Neural cell (in vitro differentiated cells): ENCODE measurements at regions not wholly inside any gene's neighbourhood (a gene's known extent, or its start where the extent isn't known, plus 50 kb on each side); places are given as distances from the start of the nearest gene placed in this dataset.

ENCODE experiments used
- H2AFZ ChIP-seq: fragments of 200-600, 300-800 bp; sonication (generic), shearing (Covaris generic); 2 replicates; pipeline ENCODE4 v1.6.0; 2014; ENCODE audit warnings: low read depth, mild to moderate bottlenecking, antibody characterized with exemption, low read length, moderate library complexity
- H3F3A ChIP-seq: fragments of 200-600 bp; shearing (Covaris generic); 2 replicates; pipeline ENCODE4 v1.6.1; 2016; ENCODE audit warnings: mild to moderate bottlenecking, moderate library complexity, mixed read lengths, antibody characterized with exemption, low read length; ENCODE audit not compliant: insufficient read depth, poor library complexity, severe bottlenecking
- H3K27ac ChIP-seq: fragments of 200-600, 300-800 bp; sonication (generic), shearing (Covaris generic); 2 replicates; pipeline ENCODE4 v1.5.1; 2014; ENCODE audit warnings: mild to moderate bottlenecking, low read length, moderate library complexity
- H3K27me3 ChIP-seq: fragments of 300-800, 200-600 bp; sonication (generic), shearing (Covaris generic); 2 replicates; pipeline ENCODE4 v1.6.0; 2014; ENCODE audit warnings: mild to moderate bottlenecking, low read depth, low read length, moderate library complexity; ENCODE audit not compliant: insufficient read depth
- H3K36me3 ChIP-seq: fragments of 300-800, 200-600 bp; sonication (generic), shearing (Covaris generic); 2 replicates; pipeline ENCODE4 v1.5.1; 2014; ENCODE audit warnings: mild to moderate bottlenecking, antibody characterized with exemption, low read length, moderate library complexity; ENCODE audit not compliant: insufficient read depth
- H3K4me2 ChIP-seq: fragments of 300-800, 200-600 bp; sonication (generic), shearing (Covaris generic); 2 replicates; pipeline ENCODE4 v1.6.0; 2014; ENCODE audit warnings: mild to moderate bottlenecking, low read length
- H3K4me3 ChIP-seq: fragments of 300-800, 200-600 bp; sonication (generic), shearing (Covaris generic); 2 replicates; pipeline ENCODE4 v1.5.1; 2014; ENCODE audit warnings: mild to moderate bottlenecking, low read length, moderate library complexity
- H3K79me2 ChIP-seq: fragments of 200-600 bp; shearing (Covaris generic); replicated peaks from 2 replicates; pipeline ENCODE4 v1.6.0; 2014; ENCODE audit warnings: mild to moderate bottlenecking, low read length, moderate library complexity; ENCODE audit not compliant: insufficient read depth
- H3K9ac ChIP-seq: fragments of 300-800, 200-600 bp; sonication (generic), shearing (Covaris generic); 2 replicates; pipeline ENCODE4 v1.6.1; 2016; ENCODE audit warnings: mild to moderate bottlenecking, low read length, mixed read lengths
- H3K9me2 ChIP-seq: fragments of 200-600 bp; shearing (Covaris generic); 2 replicates; pipeline ENCODE4 v1.6.1; 2016; ENCODE audit warnings: mild to moderate bottlenecking, low read length, mixed read lengths; ENCODE audit not compliant: insufficient read depth
- H3K9me3 ChIP-seq: fragments of 200-600, 300-800 bp; sonication (generic), shearing (Covaris generic); 2 replicates; pipeline ENCODE4 v1.6.1; 2016; ENCODE audit warnings: mild to moderate bottlenecking, mixed run types, low read length, moderate library complexity, mixed read lengths
- H4K20me1 ChIP-seq: fragments of 200-600 bp; shearing (Covaris generic); 2 replicates; pipeline ENCODE4 v1.6.1; 2016; ENCODE audit warnings: mild to moderate bottlenecking, mixed run types; ENCODE audit not compliant: insufficient read depth
- EP300 ChIP-seq: fragments of 450-650 bp; conservative IDR thresholded peaks from 2 replicates; pipeline ENCODE4 v1.6.1; 2014; ENCODE audit warnings: antibody characterized with exemption, mild to moderate bottlenecking, moderate library complexity; ENCODE audit not compliant: poor library complexity, severe bottlenecking
- EZH2 ChIP-seq: fragments of 200-600, 300-800 bp; shearing (Covaris generic), sonication (generic); IDR thresholded peaks from 2 replicates; pipeline ENCODE4 v1.6.1; 2014; ENCODE audit warnings: antibody characterized with exemption, low read length, borderline replicate concordance, mild to moderate bottlenecking; ENCODE audit not compliant: insufficient read depth, poor library complexity, severe bottlenecking
- MXI1 ChIP-seq: fragments of 450-650 bp; conservative IDR thresholded peaks from 2 replicates; pipeline ENCODE4 v1.6.1; 2014; ENCODE audit warnings: antibody characterized with exemption, mild to moderate bottlenecking; ENCODE audit not compliant: poor library complexity, severe bottlenecking
- POLR2AphosphoS5 ChIP-seq: IDR thresholded peaks from 2 replicates; pipeline ENCODE4 v1.6.1; 2012
- RAD21 ChIP-seq: fragments of 450-650 bp; conservative IDR thresholded peaks from 2 replicates; pipeline ENCODE4 v1.6.1; 2014; ENCODE audit warnings: antibody characterized with exemption, mild to moderate bottlenecking, moderate library complexity
- REST ChIP-seq: IDR thresholded peaks from 2 replicates; pipeline ENCODE4 v1.6.1; 2012; ENCODE audit warnings: borderline replicate concordance
- SMC3 ChIP-seq: fragments of 450-650 bp; conservative IDR thresholded peaks from 2 replicates; pipeline ENCODE4 v1.6.1; 2014; ENCODE audit warnings: antibody characterized with exemption, mild to moderate bottlenecking, moderate library complexity; ENCODE audit not compliant: poor library complexity
- TAF1 ChIP-seq: IDR thresholded peaks from 2 replicates; pipeline ENCODE4 v1.6.1; 2012; ENCODE audit warnings: low read depth
- TF ChIP-seq, protein P1 (sequence below): fragments of 450-650 bp; IDR thresholded peaks from 2 replicates; pipeline ENCODE4 v1.5.1; 2014; ENCODE audit warnings: antibody characterized with exemption, mild to moderate bottlenecking, moderate library complexity; ENCODE audit not compliant: poor library complexity, severe bottlenecking

- H3K36me3 ChIP-seq, result no peaks in the 10 kb centered on the region
- H3K27me3 ChIP-seq, result no peaks in the 10 kb centered on the region
- H3K79me2 ChIP-seq, result no peaks in the 10 kb centered on the region
- H4K20me1 ChIP-seq, result no peaks in the 10 kb centered on the region
- H3K4me2 ChIP-seq, result no peak overlapping the region
- H3K9me3 ChIP-seq, result no peaks in the 10 kb centered on the region
- no peaks in the 10 kb centered on the region for H3K9me2 ChIP-seq
- H2AFZ ChIP-seq, result no peak overlapping the region
- H3F3A ChIP-seq, result no peaks in the 10 kb centered on the region
- TF ChIP-seq REST, result no peak
- TF ChIP-seq POLR2AphosphoS5, result no peak
- TF ChIP-seq, protein P1, sequence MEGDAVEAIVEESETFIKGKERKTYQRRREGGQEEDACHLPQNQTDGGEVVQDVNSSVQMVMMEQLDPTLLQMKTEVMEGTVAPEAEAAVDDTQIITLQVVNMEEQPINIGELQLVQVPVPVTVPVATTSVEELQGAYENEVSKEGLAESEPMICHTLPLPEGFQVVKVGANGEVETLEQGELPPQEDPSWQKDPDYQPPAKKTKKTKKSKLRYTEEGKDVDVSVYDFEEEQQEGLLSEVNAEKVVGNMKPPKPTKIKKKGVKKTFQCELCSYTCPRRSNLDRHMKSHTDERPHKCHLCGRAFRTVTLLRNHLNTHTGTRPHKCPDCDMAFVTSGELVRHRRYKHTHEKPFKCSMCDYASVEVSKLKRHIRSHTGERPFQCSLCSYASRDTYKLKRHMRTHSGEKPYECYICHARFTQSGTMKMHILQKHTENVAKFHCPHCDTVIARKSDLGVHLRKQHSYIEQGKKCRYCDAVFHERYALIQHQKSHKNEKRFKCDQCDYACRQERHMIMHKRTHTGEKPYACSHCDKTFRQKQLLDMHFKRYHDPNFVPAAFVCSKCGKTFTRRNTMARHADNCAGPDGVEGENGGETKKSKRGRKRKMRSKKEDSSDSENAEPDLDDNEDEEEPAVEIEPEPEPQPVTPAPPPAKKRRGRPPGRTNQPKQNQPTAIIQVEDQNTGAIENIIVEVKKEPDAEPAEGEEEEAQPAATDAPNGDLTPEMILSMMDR, result no peak
- TF ChIP-seq EP300, result no peak
- TF ChIP-seq TAF1, result no peak
- TF ChIP-seq MXI1, result no peak
- TF ChIP-seq EZH2, result no peak
- no peak for TF ChIP-seq SMC3
- TF ChIP-seq RAD21, result no peak
- H3K9ac ChIP-seq, result no peak overlapping the region
- H3K27ac ChIP-seq, result no peak overlapping the region
- H3K4me3 ChIP-seq, result no peak overlapping the region
These were observed 1881.5 kb downstream of the EFNA5 start for GRCh38 chr5:105789246-105789645.

DNA sequence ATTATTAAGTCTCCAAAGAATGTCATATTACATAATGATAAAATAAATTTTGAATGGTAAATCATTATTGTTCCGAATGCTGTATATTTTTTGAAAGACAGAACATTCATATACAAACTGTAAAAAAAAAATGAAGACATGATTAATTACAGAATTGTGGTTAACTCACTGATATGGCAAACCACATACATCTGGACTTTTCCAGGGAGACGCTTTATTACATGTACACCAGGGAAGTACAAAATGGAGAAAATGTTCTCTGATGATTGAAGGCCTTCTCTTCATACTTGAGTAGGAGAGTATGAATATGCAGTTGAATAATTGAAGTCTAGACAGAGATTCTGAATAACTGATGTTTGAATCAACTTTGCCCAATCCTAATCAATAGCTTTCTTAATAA is 1886.9 kb downstream of the EFNA5 start:
- H3K9me2 ChIP-seq, result no peaks in the 10 kb centered on the region
- no peak overlapping the region for H3K27ac ChIP-seq
- H3K79me2 ChIP-seq, result no peaks in the 10 kb centered on the region
- no peak overlapping the region for H3K9ac ChIP-seq
- H3K27me3 ChIP-seq, result no peaks in the 10 kb centered on the region
- H3K36me3 ChIP-seq, result no peaks in the 10 kb centered on the region
- H3F3A ChIP-seq, result no peaks in the 10 kb centered on the region
- no peak overlapping the region for H3K4me2 ChIP-seq
- H3K4me3 ChIP-seq, result no peak overlapping the region
- no peaks in the 10 kb centered on the region for H3K9me3 ChIP-seq
- no peak overlapping the region for H2AFZ ChIP-seq
- H4K20me1 ChIP-seq, result no peaks in the 10 kb centered on the region
- TF ChIP-seq SMC3 (no peak), RAD21 (no peak), MXI1 (no peak), REST (no peak), POLR2AphosphoS5 (no peak), EP300 (no peak), TAF1 (no peak), EZH2 (no peak)
- TF ChIP-seq, protein P1, result no peak
